Tibial nerve (tissue), 4 donors: ENCODE measurements at regions not wholly inside any gene's neighbourhood (a gene's known extent, or its start where the extent isn't known, plus 50 kb on each side); places are given as distances from the start of the nearest gene placed in this dataset.

Experiments used
- DNase-seq, 2 donors: peaks; one replicate each; pipeline ENCODE4 v3.0.0-alpha.2; 2019; ENCODE audit warnings: low spot score in 2 of 2
- H3K27ac ChIP-seq, 4 donors: fragments of 200-600 bp; sonication (generic) in 3 of 4; one replicate each; pipeline ENCODE4 v1.5.1; 2017 to 2019; ENCODE audit warnings: mild to moderate bottlenecking in 1 of 4
- H3K27me3 ChIP-seq, 2 donors: fragments of 200-600 bp; sonication (generic) in 1 of 2; one replicate each; pipeline versions ENCODE4 v1.5.1 to v1.6.0; 2017 to 2019
- H3K36me3 ChIP-seq, 3 donors: fragments of 200-600 bp; sonication (generic); one replicate each; pipeline ENCODE4 v1.5.1; 2018 to 2019
- H3K4me1 ChIP-seq, 4 donors: fragments of 200-600 bp; sonication (generic) in 3 of 4; one replicate each; pipeline ENCODE4 v1.5.1; 2017 to 2019
- H3K4me3 ChIP-seq, 4 donors: fragments of 200-600 bp; sonication (generic) in 3 of 4; one replicate each; pipeline ENCODE4 v1.5.1; 2017 to 2019; ENCODE audit warnings: mild to moderate bottlenecking in 1 of 4, moderate library complexity in 1 of 4
- H3K9me3 ChIP-seq, 4 donors: fragments of 200-600 bp; sonication (generic) in 3 of 4; one replicate each; pipeline ENCODE4 v1.5.1; 2017 to 2019
- CTCF ChIP-seq, 5 experiments: fragments of 200-600 bp in 3 of 5; fragments of 450-650 bp in 2 of 5; sonication (generic) in 3 of 5; IDR thresholded peaks; one replicate each; pipeline ENCODE4 v1.5.1; 2016 to 2019; ENCODE audit warnings: antibody characterized with exemption in 5 of 5, mild to moderate bottlenecking in 3 of 5, moderate library complexity in 2 of 5
- EP300 ChIP-seq, 2 donors: sonication (generic); formaldehyde crosslinking; IDR thresholded peaks; one replicate each; pipeline ENCODE4 v1.6.1; 2017; ENCODE audit warnings: antibody characterized with exemption in 2 of 2, mild to moderate bottlenecking in 1 of 2
- POLR2A ChIP-seq, 2 donors: fragments of 450-650 bp; IDR thresholded peaks; one replicate each; pipeline ENCODE4 v1.6.1; 2017; ENCODE audit warnings: antibody characterized with exemption in 2 of 2, mild to moderate bottlenecking in 2 of 2, moderate library complexity in 2 of 2
- WGBS, 2 donors: methylation state at CpG; one replicate each; pipeline ENCODE4 v1.1.5; 2018; 5-methylcytosine and 5-hydroxymethylcytosine counted together

- H3K27ac ChIP-seq, result no peak overlapping the region
- H3K4me1 ChIP-seq, result no peaks in the 10 kb centered on the region
- H3K36me3 ChIP-seq, result no peaks in the 10 kb centered on the region
- H3K9me3 ChIP-seq, result peaks cover 0 to 2% (median 0%) of the 10 kb centered on the region in 4 donors
- H3K4me3 ChIP-seq, result no peak overlapping the region
- TF ChIP-seq EP300 (IDR thresholded peaks at IDR 0.05) (peak in 1 of 2 donors; percentile 34), CTCF (IDR thresholded peaks at IDR 0.05) (no peak)
- WGBS, 2 donors, result 83 to 90% methylated on average over 5 of the region's 5 CpGs
- DNase-seq, result no peak
- H3K27me3 ChIP-seq, result no peaks in the 10 kb centered on the region
These were observed 161.7 kb upstream of the BMPER start for GRCh38 chr7:33743594-33743993.

- no peak overlapping the region for H3K27ac ChIP-seq
- 86 to 96% methylated on average over 3 of the region's 3 CpGs for WGBS, 2 donors
- TF ChIP-seq CTCF (IDR thresholded peaks at IDR 0.05), result peak in 2 of 5 experiments; percentile 21
- no peak for TF ChIP-seq POLR2A (IDR thresholded peaks at IDR 0.05)
- no peak for TF ChIP-seq EP300 (IDR thresholded peaks at IDR 0.05)
- no peaks in the 10 kb centered on the region for H3K36me3 ChIP-seq
- H3K9me3 ChIP-seq, result peaks cover 0 to 2% (median 0%) of the 10 kb centered on the region in 4 donors
- H3K27me3 ChIP-seq, result no peaks in the 10 kb centered on the region
- DNase-seq, result no peak
- H3K4me3 ChIP-seq, result no peak overlapping the region
- no peaks in the 10 kb centered on the region for H3K4me1 ChIP-seq
These were observed 160.9 kb upstream of the BMPER start for GRCh38 chr7:33744293-33745075.

GRCh38 chr7:33745934-33746333, 159.4 kb upstream of the BMPER start:
- TF ChIP-seq POLR2A (IDR thresholded peaks at IDR 0.05) (no peak), EP300 (IDR thresholded peaks at IDR 0.05) (no peak), CTCF (IDR thresholded peaks at IDR 0.05) (no peak)
- no peak overlapping the region for H3K27ac ChIP-seq
- 80 to 94% methylated on average over 3 of the region's 3 CpGs for WGBS, 2 donors
- H3K36me3 ChIP-seq, result no peaks in the 10 kb centered on the region
- no peaks in the 10 kb centered on the region for H3K27me3 ChIP-seq
- H3K9me3 ChIP-seq, result peaks cover 0 to 2% (median 0%) of the 10 kb centered on the region in 4 donors
- DNase-seq, result no peak
- H3K4me3 ChIP-seq, result no peak overlapping the region
- H3K4me1 ChIP-seq, result no peaks in the 10 kb centered on the region

- no peaks in the 10 kb centered on the region for H3K36me3 ChIP-seq
- WGBS, 2 donors, result 45 to 90% methylated on average over 2 to 7 of the region's 7 CpGs
- H3K4me1 ChIP-seq, result peaks cover 0 to under 1% (median 0%) of the 10 kb centered on the region in 4 donors
- TF ChIP-seq EP300 (IDR thresholded peaks at IDR 0.05), result no peak
- no peak for TF ChIP-seq CTCF (IDR thresholded peaks at IDR 0.05)
- TF ChIP-seq POLR2A (IDR thresholded peaks at IDR 0.05), result no peak
- H3K27ac ChIP-seq, result no peak overlapping the region
- H3K27me3 ChIP-seq, result no peaks in the 10 kb centered on the region
- peaks cover 0 to 2% (median 0%) of the 10 kb centered on the region in 4 donors for H3K9me3 ChIP-seq
- no peak overlapping the region for H3K4me3 ChIP-seq
- DNase-seq, result peak in 1 of 2 donors; percentile 17
These were observed 156.5 kb upstream of the BMPER start for GRCh38 chr7:33748793-33749192.

- WGBS, 2 donors, result 71 to 83% methylated on average over 1 of the region's 1 CpG
- Histone ChIP-seq H3K9me3 (no peaks in the 10 kb centered on the region), H3K27me3 (no peaks in the 10 kb centered on the region), H3K4me3 (no peak overlapping the region), H3K27ac (no peak overlapping the region), H3K4me1 (peaks cover 0 to 13% (median 0%) of the 10 kb centered on the region in 4 donors), H3K36me3 (no peaks in the 10 kb centered on the region)
- DNase-seq, result no peak
- no peak for TF ChIP-seq POLR2A (IDR thresholded peaks at IDR 0.05)
- no peak for TF ChIP-seq CTCF (IDR thresholded peaks at IDR 0.05)
- TF ChIP-seq EP300 (IDR thresholded peaks at IDR 0.05), result no peak
These were observed 155.2 kb upstream of the BMPER start for GRCh38 chr7:33750177-33750576.
